AG20443 (cell line): ENCODE measurements at regions not wholly inside any gene's neighbourhood (a gene's known extent, or its start where the extent isn't known, plus 50 kb on each side); places are given as distances from the start of the nearest gene placed in this dataset.
"Not testable (repeated sequence)": the region's sequence is repeated elsewhere in the genome, so short reads cannot be mapped to it uniquely, and the experiment has no call there.

Experiments used
- DNase-seq: peaks from one replicate; pipeline ENCODE4 v3.0.0; 2012; ENCODE audit warnings: low spot score, mixed read lengths

GRCh38 chr2:56806924-56807323 is 623.1 kb downstream of the CCDC85A start:
- no peak for DNase-seq

GRCh38 chr2:56807861-56808260 is 624.1 kb downstream of the CCDC85A start:
- DNase-seq: no peak

DNA sequence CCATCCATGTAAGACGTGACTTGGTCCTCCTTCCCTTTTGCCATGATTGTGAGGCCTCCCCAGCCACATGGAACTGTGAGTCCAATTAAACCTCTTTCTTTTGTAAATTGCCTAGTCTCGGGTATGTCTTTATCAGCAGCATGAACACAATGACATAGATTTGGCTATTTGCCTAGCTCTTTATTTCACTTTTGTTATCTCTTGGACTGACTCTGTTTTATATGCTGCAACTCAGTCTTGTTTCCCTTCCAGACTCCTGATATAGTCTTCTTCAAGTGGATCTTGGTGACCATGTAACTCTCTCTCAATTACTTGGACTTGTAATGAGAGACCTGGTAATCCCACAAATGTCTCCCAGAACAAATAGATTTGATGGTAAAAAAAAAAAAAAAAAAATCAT is 627.6 kb downstream of the CCDC85A start:
- no peak for DNase-seq

- no peak for DNase-seq
Observed at GRCh38 chr2:56812432-56812831, 628.6 kb downstream of the CCDC85A start.

GRCh38 chr2:56813490-56813889 is 629.7 kb downstream of the CCDC85A start:
- no peak for DNase-seq

DNA sequence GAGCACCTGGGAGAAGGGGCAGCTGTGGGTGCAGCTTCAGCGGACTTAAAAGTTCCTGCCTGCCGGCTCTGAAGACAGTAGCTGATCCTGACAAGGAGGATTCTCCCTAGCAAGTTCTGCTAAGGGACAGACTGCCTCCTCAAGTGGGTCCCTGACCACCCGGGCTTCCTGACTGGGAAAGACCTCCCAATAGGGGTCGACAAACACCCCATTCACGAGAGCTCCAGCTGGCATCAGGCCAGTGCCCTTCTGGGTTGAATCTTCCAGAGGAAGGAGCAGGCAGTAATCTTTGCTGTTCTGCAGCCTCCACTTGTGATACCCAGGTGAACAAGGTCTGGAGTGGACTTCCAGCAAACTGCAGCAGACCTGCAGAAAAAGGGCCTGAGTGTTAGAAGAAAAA is 632.9 kb downstream of the CCDC85A start:
- DNase-seq: no peak

DNA sequence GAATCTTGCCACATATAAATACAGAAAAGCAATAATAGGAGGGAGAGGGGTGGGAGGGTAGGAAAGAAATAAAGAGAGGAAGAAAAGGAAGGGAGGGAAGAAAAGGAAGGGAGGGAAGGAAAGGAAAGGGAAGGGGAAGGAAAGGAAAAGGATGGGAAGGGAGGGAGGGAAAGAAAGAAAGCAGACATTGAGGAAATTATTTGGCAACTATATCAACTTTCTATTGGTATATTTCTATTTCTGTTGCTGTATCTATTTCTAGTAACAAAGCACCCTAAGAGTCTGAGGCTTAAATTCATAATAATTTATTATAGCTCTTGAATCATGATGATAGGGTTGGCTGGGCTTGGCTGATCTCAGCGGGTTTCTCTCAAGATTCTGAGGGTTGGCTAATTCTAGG is 648.0 kb downstream of the CCDC85A start:
- no peak for DNase-seq

GRCh38 chr2:56834686-56835085 is 650.9 kb downstream of the CCDC85A start:
- DNase-seq: no peak

DNA sequence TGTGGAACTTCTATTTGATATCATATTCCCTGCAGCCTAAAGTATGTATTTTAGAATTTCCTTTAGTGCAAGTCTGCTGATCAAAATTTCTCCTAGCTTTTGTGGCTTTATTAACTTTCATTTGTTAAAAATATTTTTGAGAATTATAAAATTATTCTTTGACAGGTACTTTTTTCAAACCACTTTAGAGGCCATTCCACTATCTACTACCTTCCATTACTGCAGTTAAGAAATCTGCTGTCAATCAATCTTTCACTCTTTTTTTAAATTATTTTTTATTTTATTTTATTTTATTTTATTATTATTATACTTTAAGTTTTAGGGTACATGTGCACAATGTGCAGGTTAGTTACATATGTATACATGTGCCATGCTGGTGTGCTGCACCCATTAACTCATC is 656.2 kb downstream of the CCDC85A start:
- DNase-seq: not testable (repeated sequence)

GRCh38 chr2:56860991-56861390 is 677.2 kb downstream of the CCDC85A start:
- DNase-seq: no peak

GRCh38 chr2:56871644-56872043 is 687.9 kb downstream of the CCDC85A start:
- no peak for DNase-seq

GRCh38 chr2:56874717-56875116 is 690.9 kb downstream of the CCDC85A start:
- no peak for DNase-seq

- no peak for DNase-seq
Observed at GRCh38 chr2:56889738-56890137, 705.9 kb downstream of the CCDC85A start.

- DNase-seq: no peak
Observed at GRCh38 chr2:56892382-56892781, 708.6 kb downstream of the CCDC85A start.

DNA sequence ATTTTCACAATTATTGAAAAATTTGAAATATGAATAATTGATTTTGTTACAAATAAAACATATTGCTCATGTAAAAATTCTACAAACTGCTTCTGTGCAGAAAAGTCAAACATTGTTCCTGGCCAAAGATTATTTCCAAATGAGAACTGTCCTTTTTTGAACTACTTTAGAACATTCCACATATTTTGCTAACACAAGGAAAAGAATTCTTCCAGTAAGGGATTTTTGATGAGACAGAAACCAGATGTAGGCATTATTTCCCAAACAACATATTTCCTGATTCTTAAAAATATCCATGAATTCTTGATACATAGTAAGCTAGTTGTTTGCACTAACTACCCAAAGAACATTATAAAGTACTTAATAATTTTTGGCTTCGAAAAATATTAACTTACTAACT is 715.2 kb downstream of the CCDC85A start:
- DNase-seq: no peak

DNA sequence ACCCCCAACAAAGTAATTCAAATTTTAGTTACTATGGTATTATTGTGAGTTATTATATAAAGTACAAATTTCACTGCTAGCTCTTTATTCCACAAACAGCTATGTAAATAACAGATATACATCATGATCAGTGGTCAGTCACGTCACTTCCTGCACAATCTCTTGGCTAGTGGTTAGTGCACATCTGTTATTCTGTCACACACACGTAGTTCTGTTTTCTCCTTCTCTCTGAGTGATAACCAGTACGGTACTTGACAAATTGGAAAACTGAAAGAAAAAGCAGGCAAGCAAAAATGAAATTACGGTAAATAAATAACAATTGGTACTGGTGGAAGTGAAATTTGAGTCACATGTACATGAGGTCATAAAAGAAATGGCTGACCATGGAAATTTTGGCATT is 728.7 kb downstream of the CCDC85A start:
- no peak for DNase-seq

DNA sequence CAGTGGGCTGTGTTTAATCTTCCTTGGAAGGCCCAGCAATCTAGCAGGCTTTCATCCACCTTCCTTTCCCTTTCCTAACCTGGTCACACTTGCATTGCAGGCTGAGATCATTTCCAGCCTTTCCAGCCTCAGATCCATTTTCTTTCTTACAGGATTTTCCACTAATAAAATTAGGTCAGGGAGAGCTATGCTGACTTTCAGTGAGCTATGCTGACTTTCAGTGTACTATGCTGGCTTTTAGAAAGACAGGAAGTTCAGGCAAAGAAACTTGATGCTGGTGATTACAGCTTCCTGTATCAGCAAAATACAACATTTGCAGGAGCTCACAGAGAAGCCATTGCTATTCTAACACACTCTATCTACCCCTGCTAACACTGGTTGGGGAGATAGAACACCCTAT is 735.0 kb downstream of the CCDC85A start:
- no peak for DNase-seq

- DNase-seq: no peak
Observed at GRCh38 chr2:56933976-56934375, 750.2 kb downstream of the CCDC85A start.

- no peak for DNase-seq
Observed at GRCh38 chr2:56934866-56935265, 751.1 kb downstream of the CCDC85A start.

- no peak for DNase-seq
Observed at GRCh38 chr2:56940054-56940453, 756.3 kb downstream of the CCDC85A start.

- no peak for DNase-seq
Observed at GRCh38 chr2:56952871-56953270, 769.1 kb downstream of the CCDC85A start.

GRCh38 chr2:56960581-56960980 is 776.8 kb downstream of the CCDC85A start:
- DNase-seq: no peak

DNA sequence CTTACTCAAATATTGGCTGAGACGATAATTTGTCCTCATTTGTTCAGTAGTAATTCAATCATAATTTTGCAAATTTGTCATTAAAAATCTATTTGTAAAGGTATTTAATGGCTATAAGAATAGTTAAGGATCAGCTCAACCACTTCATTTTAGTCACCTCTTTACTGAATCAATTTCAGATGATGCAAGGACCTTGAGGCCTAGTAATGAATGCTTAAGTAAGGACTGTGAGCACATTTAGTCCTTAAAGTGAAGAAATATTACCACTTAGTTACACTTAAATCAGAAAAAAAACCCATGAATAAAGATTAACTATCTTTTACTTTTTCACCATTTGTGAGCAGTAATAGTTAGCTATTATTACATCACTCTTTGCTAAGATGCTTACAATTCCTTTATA is 778.9 kb downstream of the CCDC85A start:
- no peak for DNase-seq

GRCh38 chr2:56969513-56969912 is 785.7 kb downstream of the CCDC85A start:
- DNase-seq: no peak

GRCh38 chr2:56971383-56971974 is 787.7 kb downstream of the CCDC85A start:
- no peak for DNase-seq
